GM18951 (cell line): ENCODE measurements at regions not wholly inside any gene's neighbourhood (a gene's known extent, or its start where the extent isn't known, plus 50 kb on each side); places are given as distances from the start of the nearest gene placed in this dataset.

Experiments used
- POLR2A ChIP-seq: IDR thresholded peaks from 4 replicates; pipeline ENCODE4 v1.6.1; 2011; ENCODE audit warnings: mild to moderate bottlenecking; ENCODE audit not compliant: insufficient read length, insufficient read depth; ENCODE audit errors: extremely low read depth
- in situ Hi-C: fragments of 300-500 bp; cut with MboI; formaldehyde crosslinking; loops from one replicate; pipeline ENCODE4 v1.12.0; 2022; ENCODE audit warnings: low sequenced_read_pairs, mixed read lengths, inconsistent platforms; ENCODE audit not compliant: unreplicated experiment

- in situ Hi-C loops = no loop called here
- no peak for TF ChIP-seq POLR2A
These were observed 363.6 kb upstream of the CHD6 start for GRCh38 chr20:41981746-41982145.

GRCh38 chr20:41978875-41979274, 360.7 kb upstream of the CHD6 start:
- TF ChIP-seq POLR2A = no peak
- in situ Hi-C loops = no loop called here

- no peak for TF ChIP-seq POLR2A
These were observed 360.1 kb upstream of the CHD6 start for GRCh38 chr20:41978246-41978790.

GRCh38 chr20:41969656-41970055, 351.5 kb upstream of the CHD6 start:
- no peak for TF ChIP-seq POLR2A
- in situ Hi-C loops = no loop called here

More at GRCh38 chr20:41978246-41978790, 360.1 kb upstream of the CHD6 start:
- in situ Hi-C loops = no loop called here

- in situ Hi-C loops = no loop called here
- no peak for TF ChIP-seq POLR2A
These were observed 342.0 kb upstream of the CHD6 start for GRCh38 chr20:41960166-41960565.

- TF ChIP-seq POLR2A = no peak
- in situ Hi-C loops = no loop called here
These were observed 340.2 kb upstream of the CHD6 start for GRCh38 chr20:41958391-41958790.

GRCh38 chr20:41956338-41957074, 338.3 kb upstream of the CHD6 start:
- TF ChIP-seq POLR2A = no peak

GRCh38 chr20:41952166-41952565, 334.0 kb upstream of the CHD6 start:
- in situ Hi-C loops = no loop called here
- no peak for TF ChIP-seq POLR2A

More at GRCh38 chr20:41956338-41957074, 338.3 kb upstream of the CHD6 start:
- in situ Hi-C loops = no loop called here

- TF ChIP-seq POLR2A = no peak
- in situ Hi-C loops = no loop called here
These were observed 333.4 kb upstream of the CHD6 start for GRCh38 chr20:41951615-41952014.

GRCh38 chr20:41939659-41940058, 321.5 kb upstream of the CHD6 start:
- in situ Hi-C loops = no loop called here
- no peak for TF ChIP-seq POLR2A

GRCh38 chr20:41938353-41938752, 320.2 kb upstream of the CHD6 start:
- in situ Hi-C loops = no loop called here
- no peak for TF ChIP-seq POLR2A

GRCh38 chr20:41935259-41935791, 317.1 kb upstream of the CHD6 start:
- in situ Hi-C loops = no loop called here
- no peak for TF ChIP-seq POLR2A

- no peak for TF ChIP-seq POLR2A
- in situ Hi-C loops = no loop called here
These were observed 314.3 kb upstream of the CHD6 start for GRCh38 chr20:41932431-41932830.

- TF ChIP-seq POLR2A = no peak
- in situ Hi-C loops = no loop called here
These were observed 309.5 kb upstream of the CHD6 start for GRCh38 chr20:41927655-41928054.
